SK-N-DZ (cell line): ENCODE measurements at regions not wholly inside any gene's neighbourhood (a gene's known extent, or its start where the extent isn't known, plus 50 kb on each side); places are given as distances from the start of the nearest gene placed in this dataset.
"Not testable (repeated sequence)": the region's sequence is repeated elsewhere in the genome, so short reads cannot be mapped to it uniquely, and the experiment has no call there.

ENCODE experiments used
- DNase-seq: peaks from one replicate; pipeline ENCODE4 v3.0.0-alpha.2; 2015; ENCODE audit warnings: low spot score

DNA sequence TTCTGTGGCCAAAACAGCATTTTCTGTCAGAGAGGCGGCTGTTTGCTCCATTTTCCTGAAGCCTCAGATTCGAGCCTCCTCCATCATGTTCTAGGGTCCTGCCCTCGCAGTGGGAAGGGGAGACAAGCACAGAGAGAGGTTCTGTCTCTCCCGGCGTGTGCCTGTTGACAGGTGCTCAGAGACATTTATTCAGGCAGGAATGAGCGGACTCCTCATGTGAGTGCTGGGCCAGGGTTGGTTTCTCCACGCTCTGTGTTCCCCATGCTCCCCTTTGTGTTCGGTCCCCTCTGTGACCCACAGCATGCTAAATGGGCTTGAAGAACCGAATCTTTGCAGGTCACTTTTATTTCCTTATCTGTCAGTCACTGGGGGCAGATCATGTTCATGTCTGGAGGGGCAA lies 374.6 kb downstream of the GLRX3 start:
- no peak for DNase-seq

DNA sequence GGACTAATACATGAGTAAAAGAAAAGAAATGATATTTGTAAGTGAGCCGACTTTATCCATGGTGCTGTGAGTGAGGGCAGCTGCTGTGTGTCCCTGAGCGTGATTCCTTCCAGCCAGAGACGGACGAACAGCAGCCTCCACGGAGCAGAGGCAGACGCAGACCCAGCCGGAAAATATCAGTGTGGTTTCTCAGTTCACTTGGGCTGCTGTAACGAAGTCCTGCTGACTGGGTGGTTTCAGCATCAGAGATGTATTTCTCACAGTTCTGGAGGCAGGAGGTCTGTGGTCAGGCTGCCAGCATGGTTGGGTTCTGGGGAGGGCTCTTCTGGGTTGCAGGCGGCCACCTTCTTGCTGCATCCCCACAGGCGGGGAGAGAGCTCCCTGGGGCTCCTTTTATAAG lies 375.6 kb downstream of the GLRX3 start:
- DNase-seq = no peak

DNA sequence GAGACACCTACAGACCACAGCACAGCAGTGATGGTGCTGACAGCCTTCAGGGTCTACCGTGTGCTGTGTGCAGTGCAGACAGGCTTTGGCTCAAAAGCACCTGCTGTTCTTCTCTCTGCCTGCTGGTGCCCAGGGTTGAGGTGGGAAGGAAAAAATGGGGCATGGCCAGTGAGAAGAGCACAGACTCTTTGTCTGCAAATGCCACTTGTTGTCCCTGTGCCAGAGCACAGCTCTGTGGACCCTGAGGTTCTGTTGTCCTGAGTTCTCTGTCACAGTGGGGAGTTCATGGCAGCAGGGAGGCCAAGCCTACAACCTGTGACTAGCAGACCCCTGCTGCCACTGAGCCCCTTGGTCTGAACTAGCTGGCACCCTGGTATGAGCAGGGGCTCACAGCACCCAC lies 376.7 kb downstream of the GLRX3 start:
- DNase-seq = no peak

DNA sequence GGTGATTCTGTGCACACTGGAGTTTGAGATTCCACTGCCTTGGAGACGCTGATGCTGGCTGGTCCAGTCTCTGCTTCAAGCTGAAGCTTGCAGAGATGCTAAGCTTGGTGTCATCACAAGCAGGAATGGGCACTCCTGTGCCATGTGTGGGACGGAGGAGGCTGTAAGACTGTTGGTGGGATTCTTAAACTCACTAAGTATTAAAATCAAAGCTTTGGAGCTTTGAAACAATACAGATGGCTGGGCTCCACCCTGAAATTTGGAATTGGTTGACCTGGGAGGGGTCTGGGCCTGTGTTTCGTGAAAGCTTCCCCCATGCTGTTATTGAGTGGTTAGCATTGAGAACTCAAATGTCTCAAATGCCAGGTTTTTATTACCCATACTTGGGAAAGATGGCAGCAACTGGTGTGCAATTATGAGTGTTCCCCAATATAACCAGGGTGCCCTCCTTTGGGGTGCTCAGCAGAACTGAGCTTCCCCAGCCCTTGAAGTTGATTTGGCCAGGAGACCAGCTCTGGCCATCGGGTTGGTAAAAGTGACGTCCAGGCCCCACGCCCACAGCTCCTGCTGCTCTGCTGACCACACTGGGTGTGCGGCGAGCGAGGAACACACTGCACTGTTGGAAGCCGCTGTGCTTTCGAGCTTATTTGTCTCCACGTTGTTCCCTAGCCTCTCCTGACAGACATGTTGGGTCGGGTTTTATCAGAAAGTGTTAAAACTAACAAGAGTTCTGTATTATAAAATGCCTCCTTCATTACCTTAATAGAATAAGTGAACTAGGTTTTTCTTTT lies 377.7 kb downstream of the GLRX3 start:
- DNase-seq = no peak

DNA sequence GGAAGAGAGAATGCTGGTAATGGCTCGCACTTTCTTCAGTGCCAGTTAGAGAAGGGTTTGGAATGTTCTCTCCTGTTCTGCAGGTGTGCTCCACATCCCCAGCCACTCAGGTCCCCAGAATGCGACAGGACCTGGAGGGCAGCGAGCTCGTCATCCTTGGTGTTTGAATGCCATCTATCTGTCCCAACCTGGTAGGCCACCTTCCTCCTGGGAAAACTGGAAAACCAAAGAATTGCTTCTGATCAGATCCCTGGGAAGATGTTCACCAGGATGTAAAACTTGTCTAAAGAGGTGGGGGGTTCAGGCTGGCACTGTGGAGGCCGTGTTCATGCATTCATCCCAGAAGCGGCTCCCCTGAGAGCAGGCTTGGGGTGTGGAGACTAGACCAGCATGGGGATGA lies 379.5 kb downstream of the GLRX3 start:
- no peak for DNase-seq

DNA sequence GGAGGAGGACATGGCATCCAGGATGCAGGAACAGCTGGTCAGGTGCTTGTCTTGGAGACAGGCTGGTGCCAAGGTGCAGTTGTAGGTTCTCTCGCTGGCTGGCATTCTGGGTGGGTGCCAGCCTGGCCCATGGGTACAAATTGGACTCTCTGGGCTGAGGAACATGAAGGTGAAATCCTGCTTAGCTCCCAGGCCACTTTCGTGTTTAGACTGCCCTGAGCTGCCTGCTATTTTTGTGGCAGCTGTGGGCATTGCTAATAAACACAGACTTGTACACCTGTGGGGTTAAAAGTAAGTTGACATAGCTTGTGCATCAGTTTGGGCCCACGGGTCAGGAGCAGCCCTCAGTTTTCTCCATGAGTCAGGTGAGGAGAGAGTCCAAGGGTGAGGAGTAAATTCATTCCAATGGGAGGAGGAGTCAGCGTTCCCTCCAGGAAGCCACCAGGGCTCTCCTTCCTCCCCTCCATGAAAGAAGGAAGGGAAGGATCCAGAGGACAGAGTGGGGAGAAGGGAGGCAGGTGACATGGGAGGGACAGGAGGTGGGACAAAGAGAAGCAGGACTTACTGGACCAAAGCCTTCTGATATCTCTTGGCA lies 380.0 kb downstream of the GLRX3 start:
- no peak for DNase-seq

DNA sequence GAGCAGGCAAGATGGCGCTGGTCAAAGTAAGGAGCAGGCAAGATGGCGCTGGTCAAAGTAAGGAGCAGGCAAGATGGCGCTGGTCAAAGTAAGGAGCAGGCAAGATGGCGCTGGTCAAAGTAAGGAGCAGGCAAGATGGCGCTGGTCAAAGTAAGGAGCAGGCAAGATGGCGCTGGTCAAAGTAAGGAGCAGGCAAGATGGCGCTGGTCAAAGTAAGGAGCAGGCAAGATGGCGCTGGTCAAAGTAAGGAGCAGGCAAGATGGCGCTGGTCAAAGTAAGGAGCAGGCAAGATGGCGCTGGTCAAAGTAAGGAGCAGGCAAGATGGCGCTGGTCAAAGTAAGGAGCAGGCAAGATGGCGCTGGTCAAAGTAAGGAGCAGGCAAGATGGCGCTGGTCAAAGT lies 382.7 kb downstream of the GLRX3 start:
- not testable (repeated sequence) for DNase-seq

DNA sequence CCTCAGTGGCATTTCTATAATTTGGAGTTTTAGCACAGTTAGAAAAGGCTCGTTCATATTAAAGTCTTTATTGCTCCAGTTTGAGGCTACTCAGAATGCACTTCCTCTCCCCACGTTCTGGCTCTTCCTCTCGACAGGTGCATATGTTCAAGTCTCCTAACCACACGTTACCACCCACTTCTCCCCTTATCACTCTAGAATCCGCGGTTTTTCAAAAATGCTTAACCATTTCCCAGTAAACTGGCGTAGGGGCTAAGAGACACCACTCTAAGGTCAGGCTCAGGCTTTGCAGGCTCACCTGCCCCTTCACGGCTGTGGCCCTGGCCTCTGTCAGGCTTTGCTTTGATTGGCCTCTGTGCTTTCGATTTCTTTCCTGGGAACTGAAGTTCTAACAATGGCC lies 383.6 kb downstream of the GLRX3 start:
- DNase-seq = no peak

DNA sequence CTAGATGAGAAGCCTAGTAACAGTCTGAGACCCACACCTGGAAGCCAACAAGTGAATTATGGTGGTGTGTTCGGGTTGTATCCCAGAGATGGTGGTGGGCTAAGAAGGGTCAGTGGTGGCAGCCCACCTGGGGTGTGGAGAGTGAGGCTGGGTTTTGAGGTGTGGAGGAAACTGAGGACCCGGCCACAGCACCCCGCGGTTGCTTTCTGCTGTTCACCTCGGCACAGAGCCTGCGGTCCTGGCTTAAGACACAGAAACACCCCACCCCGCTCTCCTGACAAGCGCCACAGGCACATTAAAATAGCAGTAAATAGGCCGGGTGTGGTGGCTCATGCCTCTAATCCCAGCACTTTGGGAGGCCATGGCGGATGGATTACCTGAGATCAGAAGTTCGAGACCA lies 395.1 kb downstream of the GLRX3 start:
- no peak for DNase-seq

DNA sequence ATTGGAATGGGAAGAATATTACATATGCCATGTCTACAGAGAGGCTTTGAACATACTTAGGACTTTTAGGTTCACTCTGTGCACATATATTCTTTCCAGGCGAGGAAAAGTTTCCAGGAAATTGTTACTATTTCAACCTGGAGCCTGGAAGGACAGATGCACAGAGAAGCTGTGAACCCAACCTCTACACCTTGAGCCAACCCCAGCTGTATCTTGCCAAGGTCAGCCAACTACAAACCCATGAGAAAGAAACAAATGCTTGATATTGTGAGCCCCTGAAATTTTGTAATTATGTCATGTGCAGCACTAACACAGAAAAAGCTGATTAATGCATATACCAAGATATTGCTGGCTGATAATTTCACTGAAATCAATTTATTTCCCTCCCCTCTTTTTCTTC lies 404.9 kb downstream of the GLRX3 start:
- no peak for DNase-seq

DNA sequence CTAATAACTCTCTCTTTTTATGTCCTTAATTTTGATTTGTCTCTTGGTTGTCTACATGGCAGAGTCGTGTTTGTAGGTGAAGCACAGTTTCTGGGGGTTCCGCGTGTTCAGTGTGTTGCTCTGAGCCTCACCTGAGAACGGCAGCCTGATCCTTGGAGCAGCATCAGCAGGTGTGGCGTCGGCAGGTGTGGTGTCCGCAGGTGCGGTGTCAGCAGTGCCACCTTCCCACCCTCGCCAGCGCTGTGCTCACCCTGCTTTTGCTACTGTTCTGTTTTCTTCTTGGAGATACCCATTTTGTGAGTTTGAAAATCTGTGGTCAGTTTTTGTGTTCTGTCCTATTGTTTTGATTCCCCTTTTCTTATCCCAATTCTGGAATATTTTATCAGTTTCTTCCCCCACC lies 406.6 kb downstream of the GLRX3 start:
- no peak for DNase-seq

DNA sequence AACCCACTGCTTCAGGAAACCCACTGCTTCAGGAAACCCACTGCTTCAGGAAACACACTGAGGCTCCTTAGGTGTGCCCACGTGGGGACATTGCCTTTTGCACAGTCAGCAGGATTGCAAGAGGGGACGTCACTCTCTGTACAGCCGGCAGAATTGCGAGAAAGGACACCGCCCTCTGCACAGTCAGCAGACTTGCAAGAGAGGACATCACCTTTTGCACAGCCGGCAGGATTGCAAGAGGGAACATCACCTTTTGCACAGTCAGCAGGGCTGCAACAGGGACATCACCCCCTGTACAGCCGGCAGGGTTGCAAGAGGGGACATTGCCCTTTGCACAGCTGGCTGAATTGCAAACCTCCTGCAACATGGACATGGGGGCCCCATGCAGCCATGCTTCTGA lies 407.6 kb downstream of the GLRX3 start:
- DNase-seq = no peak

DNA sequence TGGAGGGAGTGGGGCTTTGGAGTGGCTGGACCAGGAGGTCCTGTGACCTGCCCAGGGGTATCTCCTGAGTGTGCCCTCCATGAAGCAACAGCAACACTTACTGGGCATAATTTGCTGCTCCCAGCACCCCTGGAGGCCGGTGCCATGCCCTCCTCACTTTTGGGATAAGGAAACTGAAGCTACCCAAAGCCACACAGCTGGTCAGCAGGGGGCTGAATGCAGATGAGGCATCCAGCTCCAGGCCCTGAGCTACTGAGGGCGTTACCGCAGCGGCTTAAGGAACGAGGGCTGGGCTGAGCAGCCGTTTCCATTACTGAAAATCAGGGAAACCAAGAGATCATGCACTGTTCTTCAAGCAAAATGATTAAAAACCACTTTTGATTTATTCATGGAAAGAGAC lies 408.9 kb downstream of the GLRX3 start:
- DNase-seq = no peak

DNA sequence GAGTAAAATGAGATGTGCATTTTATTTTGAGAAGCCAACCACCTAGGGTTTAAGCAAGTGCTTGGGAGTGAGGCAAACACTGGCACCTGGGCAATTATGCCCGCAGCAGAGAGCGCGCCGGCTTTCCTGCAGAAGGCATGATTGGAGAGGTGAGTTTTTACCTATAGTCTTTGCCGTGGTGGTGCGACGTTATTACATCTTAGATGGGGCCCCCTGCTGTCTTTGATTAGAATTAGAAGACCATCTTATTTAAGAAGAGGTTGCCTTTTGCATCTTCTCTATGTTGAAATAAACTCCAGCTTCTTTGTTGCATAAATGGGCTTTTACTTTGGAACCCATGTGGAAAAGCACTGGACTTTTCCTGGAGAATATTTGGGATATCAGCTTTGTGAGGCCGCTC lies 409.5 kb downstream of the GLRX3 start:
- no peak for DNase-seq

DNA sequence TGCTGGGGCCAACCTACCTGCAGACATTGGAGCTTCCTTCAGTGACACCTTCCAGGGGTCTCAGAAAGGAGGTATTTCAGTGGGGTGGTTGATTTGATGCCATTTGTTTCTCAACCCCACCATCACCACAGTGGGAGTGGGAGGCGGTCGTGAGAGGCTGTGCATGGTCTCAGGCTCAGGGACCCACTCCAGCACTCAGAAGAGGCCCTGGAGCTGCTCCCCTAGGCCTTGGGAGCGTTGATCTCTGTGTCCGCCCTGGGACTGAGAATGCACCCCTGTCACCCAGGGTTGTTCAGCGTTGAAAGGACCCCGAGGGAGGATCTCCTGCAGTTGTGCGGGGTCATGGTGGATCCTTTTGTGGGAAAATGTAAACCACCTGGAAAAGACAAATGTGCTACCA lies 410.6 kb downstream of the GLRX3 start:
- DNase-seq = no peak

DNA sequence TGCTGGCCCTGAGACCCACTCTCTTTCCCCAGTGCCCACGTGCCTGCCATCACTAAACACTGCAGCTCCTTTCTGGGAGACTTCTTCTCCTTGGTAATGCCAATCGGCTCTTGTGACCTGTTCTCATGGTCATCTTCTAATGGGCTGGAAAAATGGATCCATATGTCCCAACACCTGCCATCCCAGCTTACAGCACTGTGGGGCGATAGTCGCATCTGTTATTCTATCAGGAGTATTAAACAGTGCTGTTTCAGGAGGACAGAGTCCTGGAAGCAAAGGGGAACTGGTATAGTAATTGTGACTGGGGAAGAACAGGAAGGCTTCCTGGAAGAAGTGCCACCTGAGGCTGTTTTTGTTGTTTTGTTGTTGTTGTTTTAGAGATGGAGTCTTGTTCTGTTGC lies 411.2 kb downstream of the GLRX3 start:
- DNase-seq = no peak

DNA sequence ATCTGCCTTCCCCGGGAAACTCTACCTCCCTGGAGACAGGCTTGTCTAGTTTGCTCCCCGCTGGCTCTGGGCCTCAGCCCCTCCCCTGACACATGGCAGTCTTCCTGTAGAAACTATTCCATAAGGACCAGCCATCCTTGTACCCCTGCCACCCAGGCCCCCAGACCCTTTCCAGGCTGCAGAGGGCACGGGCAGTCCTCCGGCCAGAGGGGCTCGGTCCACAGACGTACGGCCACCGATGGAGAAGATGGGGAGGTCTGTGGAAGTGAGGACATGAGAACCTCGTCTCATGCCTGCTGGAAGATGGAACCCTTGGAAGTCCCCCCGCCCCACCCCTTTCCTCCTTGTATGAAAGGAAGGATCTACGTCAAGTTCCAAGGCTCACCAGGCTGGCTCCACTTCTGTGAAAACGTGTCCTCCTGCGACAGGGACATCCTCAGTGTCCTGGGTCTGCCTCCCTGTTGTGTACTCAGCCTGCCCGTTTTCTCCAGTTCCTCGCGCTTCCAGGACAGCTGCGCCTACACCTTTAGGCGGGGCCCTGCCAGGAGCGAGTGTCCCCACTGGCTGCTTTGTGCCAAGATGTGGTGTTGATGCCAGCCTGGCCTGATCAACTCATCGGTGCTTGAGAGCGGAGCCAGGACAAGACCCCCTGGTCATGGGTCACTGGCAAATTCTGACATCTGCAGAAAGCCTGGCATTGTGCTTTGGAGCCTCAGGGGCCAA lies 414.9 kb downstream of the GLRX3 start:
- no peak for DNase-seq

DNA sequence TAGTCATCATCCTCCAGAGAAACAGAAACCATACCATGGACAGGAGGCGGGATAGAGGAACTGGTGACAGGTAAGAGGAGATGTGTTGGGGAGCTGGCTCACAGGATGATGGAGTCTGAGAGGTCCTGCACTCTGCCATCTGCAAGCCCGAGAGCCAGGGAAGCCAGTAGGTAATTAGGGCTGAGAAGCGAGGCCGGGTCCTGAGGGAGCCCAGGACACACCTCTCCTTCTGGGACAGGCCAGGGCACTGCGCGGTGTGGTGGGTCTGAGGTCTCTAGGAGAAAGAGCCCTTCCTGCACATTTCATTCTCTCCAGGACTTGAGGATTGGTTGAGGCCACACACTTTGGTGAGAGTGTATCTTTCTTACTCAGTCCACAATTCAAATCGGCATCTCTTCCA lies 415.5 kb downstream of the GLRX3 start:
- DNase-seq = no peak

DNA sequence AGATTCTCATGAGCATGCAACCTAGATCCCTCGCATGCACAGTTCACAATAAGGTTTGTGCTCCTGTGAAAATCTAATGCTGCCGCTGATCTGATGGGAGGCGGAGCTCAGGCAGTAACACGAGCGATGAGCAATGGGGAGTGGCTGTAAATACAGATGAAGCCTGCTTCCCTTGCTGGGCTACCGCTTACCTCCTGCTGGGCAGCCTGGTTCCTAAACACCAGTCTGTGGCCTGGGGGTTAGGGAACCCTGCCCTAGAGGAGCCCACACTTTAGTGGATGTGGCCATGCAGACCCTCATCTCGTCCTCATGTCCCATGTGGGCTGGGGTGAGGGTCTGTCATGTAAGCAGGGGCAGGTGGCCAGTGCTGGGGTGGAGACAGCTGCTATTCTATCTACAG lies 417.6 kb downstream of the GLRX3 start:
- DNase-seq = no peak

DNA sequence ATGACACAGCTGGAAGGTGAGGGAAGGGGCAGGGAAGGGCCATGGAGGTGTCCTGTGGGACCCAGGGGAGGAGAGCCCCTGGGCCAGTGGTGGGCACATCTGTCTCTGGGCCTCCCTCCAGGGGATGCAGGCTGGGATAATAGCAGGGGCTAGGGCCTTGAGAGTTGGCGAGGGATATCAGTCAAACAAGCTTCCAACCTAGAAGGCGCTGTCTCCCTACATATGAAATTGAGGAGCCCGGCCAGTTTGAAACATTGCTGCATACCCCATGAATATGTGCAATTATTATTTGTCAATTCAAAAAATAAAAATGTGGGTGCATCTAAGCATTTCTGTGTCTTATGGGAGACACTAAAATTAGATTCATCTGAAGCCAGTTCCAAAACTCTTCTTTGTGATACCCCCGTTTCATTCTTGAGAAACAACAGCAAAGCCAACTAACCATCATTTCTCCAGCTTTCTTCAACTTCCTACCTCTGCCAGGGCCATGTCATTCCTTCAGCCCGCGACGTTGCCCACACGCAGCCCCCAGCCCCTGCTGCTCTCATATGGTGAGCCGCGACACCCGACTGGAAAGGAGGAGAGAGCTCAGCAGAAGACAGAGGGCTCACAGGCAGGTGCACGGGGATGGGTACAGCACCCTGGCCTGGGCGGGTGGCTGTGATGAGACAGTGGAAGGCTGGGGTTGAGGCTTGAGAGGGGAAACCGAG lies 418.7 kb downstream of the GLRX3 start:
- no peak for DNase-seq

DNA sequence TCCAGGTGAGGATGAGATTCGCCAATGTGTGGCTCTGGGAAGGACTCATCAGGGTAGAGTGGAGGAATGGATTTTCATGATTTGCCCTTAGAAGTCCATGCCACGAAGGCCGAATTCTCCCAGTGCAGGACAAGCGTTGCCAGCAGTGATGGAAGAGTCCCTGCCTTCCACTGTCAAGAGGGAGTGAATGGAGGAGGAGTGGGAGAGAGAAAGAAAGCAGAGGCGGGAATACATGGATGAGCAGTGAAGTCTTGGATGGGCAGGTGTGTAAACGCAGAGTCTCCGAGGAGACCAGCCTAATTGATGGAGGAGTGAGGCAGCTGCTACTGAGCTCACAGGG lies 419.2 kb downstream of the GLRX3 start:
- no peak for DNase-seq

DNA sequence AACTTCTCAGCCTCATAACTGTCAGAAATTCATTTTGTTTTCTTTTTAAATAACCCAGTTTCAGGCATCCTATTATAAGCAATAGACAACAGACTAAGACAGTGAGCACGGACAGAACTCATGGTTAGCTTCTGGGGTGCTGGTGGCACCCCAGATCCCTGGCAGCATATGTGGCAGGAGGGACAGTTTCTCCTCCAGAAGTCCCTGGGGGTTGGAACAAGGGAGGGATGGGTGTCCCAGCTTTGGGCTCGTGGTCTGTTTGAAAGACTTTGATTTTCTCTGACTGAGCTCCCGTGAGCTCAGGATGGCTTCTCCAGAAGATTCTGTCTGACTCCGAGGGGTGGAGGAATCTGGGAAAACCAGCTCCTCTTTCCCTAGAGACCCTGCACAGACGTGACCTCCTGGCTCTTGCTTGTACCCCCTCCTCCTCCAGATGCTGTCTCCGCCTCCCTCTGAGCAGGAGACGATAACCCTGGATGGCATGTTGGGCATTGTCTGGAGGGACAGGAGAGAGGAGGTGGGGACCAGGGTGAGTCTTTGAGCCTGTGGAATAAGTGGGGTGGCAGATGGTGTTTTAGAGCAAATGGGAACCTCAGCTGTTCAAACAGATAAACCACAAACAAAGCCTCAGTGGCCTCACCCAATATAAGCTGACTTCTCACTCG lies 421.1 kb downstream of the GLRX3 start:
- no peak for DNase-seq
